ENCODE measurements at regions not wholly inside any gene's neighbourhood (a gene's known extent, or its start where the extent isn't known, plus 50 kb on each side); places are given as distances from the start of the nearest gene placed in this dataset.
"Not testable (repeated sequence)": the region's sequence is repeated elsewhere in the genome, so short reads cannot be mapped to it uniquely, and the experiment has no call there.

DNA sequence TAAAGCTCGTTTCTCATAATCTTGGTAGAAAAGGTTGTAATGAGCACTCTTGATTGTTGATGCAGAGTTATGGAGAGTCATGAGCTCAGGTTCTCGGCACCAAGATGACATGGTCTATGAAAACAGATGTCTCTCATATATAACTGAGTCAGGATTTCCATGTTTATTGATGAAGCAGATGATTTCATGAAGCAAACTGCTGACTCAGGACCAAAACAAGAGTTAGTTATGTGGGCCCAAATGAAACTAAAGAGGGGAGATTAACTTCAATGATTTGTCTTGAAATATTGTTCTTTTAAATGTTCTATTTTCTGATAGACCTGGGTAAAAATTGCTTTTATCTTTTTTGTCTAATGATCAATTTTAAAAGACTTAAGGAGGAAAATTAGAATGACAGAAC is 258.6 kb upstream of the CTNND2 start:
- Mint-ChIP-seq H3K4me1 (no peaks in the 10 kb centered on the region), H3K27me3 (no peaks in the 10 kb centered on the region), H3K9me3 (peaks cover 7% of the 10 kb centered on the region), H3K4me3 (no peak overlapping the region), H3K27ac (no peak overlapping the region), H3K36me3 (no peaks in the 10 kb centered on the region)
- no peak for ATAC-seq

DNA sequence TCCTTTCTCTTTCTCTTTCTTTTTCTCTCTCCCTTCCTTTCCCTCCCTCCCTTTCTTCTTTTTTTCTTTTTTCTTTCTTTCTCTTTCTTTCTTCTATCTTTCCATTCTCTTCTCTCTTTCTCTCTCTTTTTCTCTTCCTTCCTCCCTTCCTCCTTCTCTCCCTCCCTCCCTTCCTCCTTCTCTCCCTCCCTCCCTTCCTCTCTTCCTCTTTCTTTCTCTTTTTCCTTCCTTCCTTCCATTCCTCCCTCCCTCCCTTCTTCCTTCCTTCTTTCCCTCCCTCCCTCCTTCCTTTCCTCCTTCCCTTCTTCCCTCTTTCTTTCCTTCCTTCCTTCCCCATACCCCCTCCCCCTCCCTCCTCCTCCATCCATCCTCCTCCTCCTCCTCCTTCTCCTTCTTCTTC is 243.3 kb upstream of the CTNND2 start:
- no peaks in the 10 kb centered on the region for H3K27me3 Mint-ChIP-seq
- peaks cover 9% of the 10 kb centered on the region for H3K9me3 Mint-ChIP-seq
- no peak for ATAC-seq
- H3K36me3 Mint-ChIP-seq = no peaks in the 10 kb centered on the region
- no peaks in the 10 kb centered on the region for H3K4me1 Mint-ChIP-seq
- no peak overlapping the region for H3K27ac Mint-ChIP-seq
- H3K4me3 Mint-ChIP-seq = no peak overlapping the region

GRCh38 chr5:12141496-12141895 is 237.2 kb upstream of the CTNND2 start:
- no peak overlapping the region for H3K27ac Mint-ChIP-seq
- no peaks in the 10 kb centered on the region for H3K4me1 Mint-ChIP-seq
- ATAC-seq = no peak
- peaks cover 11% of the 10 kb centered on the region for H3K9me3 Mint-ChIP-seq
- H3K4me3 Mint-ChIP-seq = no peak overlapping the region
- H3K27me3 Mint-ChIP-seq = no peaks in the 10 kb centered on the region
- no peaks in the 10 kb centered on the region for H3K36me3 Mint-ChIP-seq

DNA sequence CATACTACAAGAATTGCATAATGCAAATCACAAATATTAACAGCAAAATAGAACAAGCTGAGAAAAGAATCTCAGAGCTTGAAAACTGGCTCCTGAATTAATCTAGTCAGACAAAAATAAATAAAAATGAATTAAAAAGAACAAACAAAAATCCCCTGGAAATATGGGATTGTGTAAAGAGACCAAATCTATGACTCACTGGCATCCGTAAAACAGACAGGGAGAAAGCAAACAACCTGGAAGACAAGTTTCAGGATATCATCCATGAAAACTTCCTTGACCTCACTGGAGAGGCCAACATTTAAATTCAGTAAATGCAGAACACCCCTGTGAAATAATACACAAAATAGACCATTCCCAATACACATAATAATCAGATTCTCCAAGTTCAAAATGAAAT is 229.3 kb upstream of the CTNND2 start:
- no peaks in the 10 kb centered on the region for H3K27me3 Mint-ChIP-seq
- no peak overlapping the region for H3K27ac Mint-ChIP-seq
- H3K4me1 Mint-ChIP-seq = no peaks in the 10 kb centered on the region
- H3K4me3 Mint-ChIP-seq = no peak overlapping the region
- no peak for ATAC-seq
- no peaks in the 10 kb centered on the region for H3K36me3 Mint-ChIP-seq
- peaks cover 14% of the 10 kb centered on the region for H3K9me3 Mint-ChIP-seq

DNA sequence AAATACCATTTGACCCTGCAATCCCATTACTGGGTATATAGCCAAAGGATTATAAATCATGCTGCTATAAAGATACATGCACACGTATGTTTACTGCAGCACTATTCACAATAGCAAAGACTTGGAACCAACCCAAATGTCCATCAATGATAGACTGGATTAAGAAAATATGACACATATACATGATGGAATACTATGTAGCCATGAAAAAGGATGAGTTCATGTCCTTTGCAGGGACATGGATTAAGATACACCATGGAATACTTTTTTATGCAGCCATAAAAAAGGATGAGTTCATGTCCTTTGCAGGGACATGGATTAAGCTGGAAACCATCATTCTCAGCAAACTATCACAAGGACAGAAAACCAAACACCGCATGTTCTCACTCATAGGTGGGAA is 226.8 kb upstream of the CTNND2 start:
- H3K4me3 Mint-ChIP-seq, H3K36me3 Mint-ChIP-seq, H3K4me1 Mint-ChIP-seq, ATAC-seq, H3K27me3 Mint-ChIP-seq, H3K9me3 Mint-ChIP-seq, H3K27ac Mint-ChIP-seq: not testable (repeated sequence)

DNA sequence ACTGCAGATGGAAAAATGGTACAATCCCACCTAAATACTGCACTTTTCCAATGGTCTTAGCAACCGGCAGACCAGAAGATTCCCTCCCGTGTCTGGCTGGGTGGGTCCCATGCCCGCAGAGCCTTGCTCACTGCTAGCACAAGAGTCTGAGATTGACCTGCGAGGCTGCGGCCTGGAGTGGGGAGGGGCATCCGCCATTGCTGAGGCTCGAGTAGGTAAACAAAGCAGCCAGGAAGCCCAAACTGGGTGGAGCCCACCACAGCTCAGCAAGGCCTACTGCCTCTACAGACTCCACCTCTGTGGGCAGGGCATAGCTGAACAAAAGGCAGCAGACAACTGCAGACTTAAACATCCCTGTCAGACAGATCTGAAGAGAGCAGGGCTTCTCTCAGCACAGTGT is 221.6 kb upstream of the CTNND2 start:
- no peaks in the 10 kb centered on the region for H3K36me3 Mint-ChIP-seq

DNA sequence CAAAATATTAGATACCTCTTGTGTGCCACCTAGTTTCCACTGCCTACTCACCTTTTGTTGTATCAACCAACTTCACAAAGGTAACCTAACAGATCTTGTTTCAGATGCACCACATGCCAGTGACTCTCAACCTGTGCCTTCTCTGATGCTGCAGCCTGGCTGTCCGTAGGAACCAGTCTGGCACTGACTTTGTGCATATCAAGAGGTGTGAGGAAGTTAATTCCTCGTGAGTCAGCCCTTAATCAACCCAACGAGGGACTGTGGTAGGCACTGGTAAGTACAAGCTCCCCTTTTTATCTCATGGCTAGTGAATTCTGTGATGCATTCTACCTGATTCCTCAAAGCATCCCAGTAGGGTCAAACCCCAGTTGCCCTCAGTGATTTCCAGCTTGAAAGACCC is 215.4 kb upstream of the CTNND2 start:
- no peaks in the 10 kb centered on the region for H3K4me1 Mint-ChIP-seq
- ATAC-seq = no peak
- H3K9me3 Mint-ChIP-seq = no peaks in the 10 kb centered on the region
- H3K27me3 Mint-ChIP-seq = no peaks in the 10 kb centered on the region
- no peaks in the 10 kb centered on the region for H3K36me3 Mint-ChIP-seq
- H3K27ac Mint-ChIP-seq = no peak overlapping the region
- H3K4me3 Mint-ChIP-seq = no peak overlapping the region

More for the DNA sequence above, 221.6 kb upstream of the CTNND2 start:
- ATAC-seq = no peak
- H3K27me3 Mint-ChIP-seq = no peaks in the 10 kb centered on the region
- H3K27ac Mint-ChIP-seq = no peak overlapping the region
- no peaks in the 10 kb centered on the region for H3K4me1 Mint-ChIP-seq
- H3K9me3 Mint-ChIP-seq = peaks cover 2% of the 10 kb centered on the region
- H3K4me3 Mint-ChIP-seq = no peak overlapping the region

- Mint-ChIP-seq H3K27me3 (no peaks in the 10 kb centered on the region), H3K9me3 (no peaks in the 10 kb centered on the region), H3K27ac (no peak overlapping the region), H3K36me3 (no peaks in the 10 kb centered on the region), H3K4me1 (no peaks in the 10 kb centered on the region), H3K4me3 (no peak overlapping the region)
- no peak for ATAC-seq
Observed at GRCh38 chr5:12114075-12114474, 209.8 kb upstream of the CTNND2 start.

- H3K27me3 Mint-ChIP-seq = no peaks in the 10 kb centered on the region
- no peaks in the 10 kb centered on the region for H3K4me1 Mint-ChIP-seq
- no peak overlapping the region for H3K27ac Mint-ChIP-seq
- H3K36me3 Mint-ChIP-seq = no peaks in the 10 kb centered on the region
- ATAC-seq = no peak
- H3K4me3 Mint-ChIP-seq = no peak overlapping the region
- H3K9me3 Mint-ChIP-seq = no peaks in the 10 kb centered on the region
Observed at GRCh38 chr5:12113062-12113461, 208.8 kb upstream of the CTNND2 start.

GRCh38 chr5:12111261-12111660 is 207.0 kb upstream of the CTNND2 start:
- ATAC-seq = no peak
- Mint-ChIP-seq H3K4me1 (no peaks in the 10 kb centered on the region), H3K27me3 (no peaks in the 10 kb centered on the region), H3K9me3 (no peaks in the 10 kb centered on the region), H3K27ac (no peak overlapping the region), H3K4me3 (no peak overlapping the region), H3K36me3 (no peaks in the 10 kb centered on the region)

DNA sequence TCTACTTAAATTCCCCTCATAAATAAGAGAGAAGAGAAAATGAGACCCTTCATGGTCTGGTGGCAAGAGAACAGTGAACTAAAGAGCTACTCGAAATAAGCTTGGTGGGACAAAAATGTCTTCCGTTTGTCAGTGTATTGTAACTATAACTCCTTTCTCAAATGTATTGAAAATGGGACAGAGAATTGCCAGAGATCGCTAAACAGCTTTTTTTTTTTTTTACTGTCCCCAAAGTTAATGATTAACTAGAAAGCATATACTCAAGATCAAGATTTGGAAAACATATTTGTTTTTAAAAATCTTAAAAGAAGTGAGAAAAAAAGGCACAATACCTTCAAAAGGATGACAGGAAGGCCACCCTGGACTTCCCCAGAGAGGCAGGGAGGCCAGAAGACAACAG is 206.4 kb upstream of the CTNND2 start:
- Mint-ChIP-seq H3K27ac (no peak overlapping the region), H3K4me1 (no peaks in the 10 kb centered on the region), H3K4me3 (no peak overlapping the region), H3K27me3 (no peaks in the 10 kb centered on the region), H3K36me3 (no peaks in the 10 kb centered on the region), H3K9me3 (no peaks in the 10 kb centered on the region)
- no peak for ATAC-seq

DNA sequence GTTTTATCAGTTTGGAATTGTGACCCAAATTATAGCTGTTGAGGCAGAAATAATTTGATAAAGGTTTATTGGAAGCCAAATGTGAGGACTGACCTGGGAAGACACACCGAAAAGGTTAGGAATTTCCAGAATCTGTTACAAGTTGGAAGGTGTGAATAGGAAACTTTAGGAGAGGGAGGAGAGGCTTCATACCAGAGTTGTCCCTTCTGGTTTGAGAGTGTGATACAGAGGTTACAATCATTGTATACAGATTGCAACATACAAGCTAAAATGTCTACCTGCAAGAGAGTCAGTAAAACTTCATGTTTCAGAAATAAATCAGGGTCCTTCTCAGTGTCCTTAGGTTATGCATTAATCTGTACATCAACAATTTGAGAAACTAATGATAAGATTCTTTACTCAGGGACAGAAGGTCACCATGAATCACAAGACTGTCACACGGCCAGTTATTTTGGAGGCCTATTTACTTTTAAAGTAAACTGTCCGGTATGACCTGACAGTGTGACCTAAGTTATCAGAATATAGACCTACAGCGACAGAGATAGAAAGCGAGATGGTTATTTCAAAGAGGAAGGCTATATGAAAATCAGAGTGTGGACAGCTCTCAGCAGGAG is 204.9 kb upstream of the CTNND2 start:
- H3K4me3 Mint-ChIP-seq = no peak overlapping the region
- H3K4me1 Mint-ChIP-seq = no peaks in the 10 kb centered on the region
- no peak for ATAC-seq
- peaks cover under 1% of the 10 kb centered on the region for H3K9me3 Mint-ChIP-seq
- no peaks in the 10 kb centered on the region for H3K27me3 Mint-ChIP-seq
- no peaks in the 10 kb centered on the region for H3K36me3 Mint-ChIP-seq
- no peak overlapping the region for H3K27ac Mint-ChIP-seq

DNA sequence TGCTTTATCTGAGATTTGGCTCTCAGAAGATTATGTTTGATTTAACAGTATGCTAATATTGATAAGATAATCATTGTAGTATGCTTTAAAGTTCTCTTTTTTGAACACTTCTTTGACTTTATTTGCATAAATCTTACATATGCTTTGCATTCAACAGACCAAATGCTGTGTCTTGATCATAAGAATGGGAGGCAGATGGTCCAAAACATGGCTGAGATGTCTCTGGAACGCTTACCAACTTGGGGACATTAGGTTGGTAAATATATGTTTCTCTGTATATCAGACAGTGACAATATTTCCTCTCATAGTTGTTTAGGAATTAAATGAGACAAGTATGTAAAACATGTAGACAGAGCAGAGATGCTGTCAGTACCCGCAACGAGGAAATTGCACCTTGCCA is 197.9 kb upstream of the CTNND2 start:
- no peaks in the 10 kb centered on the region for H3K36me3 Mint-ChIP-seq
- no peaks in the 10 kb centered on the region for H3K27me3 Mint-ChIP-seq
- no peak for ATAC-seq
- no peak overlapping the region for H3K4me3 Mint-ChIP-seq
- no peak overlapping the region for H3K27ac Mint-ChIP-seq
- no peaks in the 10 kb centered on the region for H3K4me1 Mint-ChIP-seq
- H3K9me3 Mint-ChIP-seq = peaks cover 9% of the 10 kb centered on the region

GRCh38 chr5:12100542-12100941 is 196.3 kb upstream of the CTNND2 start:
- no peak for ATAC-seq
- H3K9me3 Mint-ChIP-seq = peaks cover 9% of the 10 kb centered on the region
- no peaks in the 10 kb centered on the region for H3K27me3 Mint-ChIP-seq
- H3K36me3 Mint-ChIP-seq = no peaks in the 10 kb centered on the region
- no peak overlapping the region for H3K4me3 Mint-ChIP-seq
- no peak overlapping the region for H3K27ac Mint-ChIP-seq
- no peaks in the 10 kb centered on the region for H3K4me1 Mint-ChIP-seq

- peaks cover 9% of the 10 kb centered on the region for H3K9me3 Mint-ChIP-seq
Observed at GRCh38 chr5:12099296-12099695, 195.1 kb upstream of the CTNND2 start.

GRCh38 chr5:12095808-12096281 is 191.6 kb upstream of the CTNND2 start:
- Mint-ChIP-seq H3K4me1 (no peaks in the 10 kb centered on the region), H3K36me3 (no peaks in the 10 kb centered on the region), H3K27me3 (no peaks in the 10 kb centered on the region), H3K27ac (no peak overlapping the region), H3K9me3 (peaks cover 6% of the 10 kb centered on the region), H3K4me3 (no peak overlapping the region)
- no peak for ATAC-seq

More at GRCh38 chr5:12099296-12099695, 195.1 kb upstream of the CTNND2 start:
- no peak overlapping the region for H3K27ac Mint-ChIP-seq
- no peaks in the 10 kb centered on the region for H3K36me3 Mint-ChIP-seq
- no peak for ATAC-seq
- H3K4me3 Mint-ChIP-seq = no peak overlapping the region
- no peaks in the 10 kb centered on the region for H3K4me1 Mint-ChIP-seq
- no peaks in the 10 kb centered on the region for H3K27me3 Mint-ChIP-seq

GRCh38 chr5:12093586-12093985 is 189.3 kb upstream of the CTNND2 start:
- ATAC-seq = no peak
- no peak overlapping the region for H3K4me3 Mint-ChIP-seq
- H3K36me3 Mint-ChIP-seq = no peaks in the 10 kb centered on the region
- no peaks in the 10 kb centered on the region for H3K4me1 Mint-ChIP-seq
- no peaks in the 10 kb centered on the region for H3K27me3 Mint-ChIP-seq
- peaks cover 6% of the 10 kb centered on the region for H3K9me3 Mint-ChIP-seq
- no peak overlapping the region for H3K27ac Mint-ChIP-seq
